ENCODE measurements at regions not wholly inside any gene's neighbourhood (a gene's known extent, or its start where the extent isn't known, plus 50 kb on each side); places are given as distances from the start of the nearest gene placed in this dataset.

- WGBS, 2 donors = 94 to 100% methylated on average over 1 of the region's 1 CpG
- Histone ChIP-seq H3K27me3 (no peaks in the 10 kb centered on the region), H3K36me3 (no peaks in the 10 kb centered on the region), H3K27ac (no peak overlapping the region), H3K4me3 (no peak overlapping the region), H3K9me3 (peaks cover 0 to 15% (median 5%) of the 10 kb centered on the region in 4 donors), H3K4me1 (no peaks in the 10 kb centered on the region)
- ATAC-seq (ENCODE audit: low FRiP score in 2 of 2) (peak in 1 of 2 donors; percentile 15), DNase-seq (no peak)
- no peak for TF ChIP-seq POLR2A (IDR thresholded peaks at IDR 0.05)
- no peak for TF ChIP-seq POLR2AphosphoS5 (IDR thresholded peaks at IDR 0.05)
These were observed 1049.1 kb downstream of the TRHDE start for GRCh38 chr12:73321319-73321718.

GRCh38 chr12:73321776-73322175 lies 1049.6 kb downstream of the TRHDE start:
- ATAC-seq (ENCODE audit: low FRiP score in 2 of 2) (no peak), DNase-seq (no peak)
- H3K36me3 ChIP-seq = no peaks in the 10 kb centered on the region
- WGBS, 2 donors = 91 to 95% methylated on average over 4 of the region's 4 CpGs
- TF ChIP-seq POLR2A (IDR thresholded peaks at IDR 0.05) = no peak
- TF ChIP-seq, protein P1, sequence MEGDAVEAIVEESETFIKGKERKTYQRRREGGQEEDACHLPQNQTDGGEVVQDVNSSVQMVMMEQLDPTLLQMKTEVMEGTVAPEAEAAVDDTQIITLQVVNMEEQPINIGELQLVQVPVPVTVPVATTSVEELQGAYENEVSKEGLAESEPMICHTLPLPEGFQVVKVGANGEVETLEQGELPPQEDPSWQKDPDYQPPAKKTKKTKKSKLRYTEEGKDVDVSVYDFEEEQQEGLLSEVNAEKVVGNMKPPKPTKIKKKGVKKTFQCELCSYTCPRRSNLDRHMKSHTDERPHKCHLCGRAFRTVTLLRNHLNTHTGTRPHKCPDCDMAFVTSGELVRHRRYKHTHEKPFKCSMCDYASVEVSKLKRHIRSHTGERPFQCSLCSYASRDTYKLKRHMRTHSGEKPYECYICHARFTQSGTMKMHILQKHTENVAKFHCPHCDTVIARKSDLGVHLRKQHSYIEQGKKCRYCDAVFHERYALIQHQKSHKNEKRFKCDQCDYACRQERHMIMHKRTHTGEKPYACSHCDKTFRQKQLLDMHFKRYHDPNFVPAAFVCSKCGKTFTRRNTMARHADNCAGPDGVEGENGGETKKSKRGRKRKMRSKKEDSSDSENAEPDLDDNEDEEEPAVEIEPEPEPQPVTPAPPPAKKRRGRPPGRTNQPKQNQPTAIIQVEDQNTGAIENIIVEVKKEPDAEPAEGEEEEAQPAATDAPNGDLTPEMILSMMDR (IDR thresholded peaks at IDR 0.05) = no peak
- H3K27ac ChIP-seq = no peak overlapping the region
- H3K4me1 ChIP-seq = no peaks in the 10 kb centered on the region
- H3K4me3 ChIP-seq = no peak overlapping the region
- no peaks in the 10 kb centered on the region for H3K27me3 ChIP-seq
- H3K9me3 ChIP-seq = peaks cover 0 to 15% (median 5%) of the 10 kb centered on the region in 4 donors

- no peaks in the 10 kb centered on the region for H3K27me3 ChIP-seq
- no peak overlapping the region for H3K4me3 ChIP-seq
- no peak overlapping the region for H3K27ac ChIP-seq
- no peaks in the 10 kb centered on the region for H3K4me1 ChIP-seq
- ATAC-seq (ENCODE audit: low FRiP score in 2 of 2) (no peak), DNase-seq (no peak)
- TF ChIP-seq POLR2A (IDR thresholded peaks at IDR 0.05) (no peak), EP300 (IDR thresholded peaks at IDR 0.05) (no peak)
- TF ChIP-seq, protein P1 (IDR thresholded peaks at IDR 0.05) = no peak
- no peaks in the 10 kb centered on the region for H3K9me3 ChIP-seq
- WGBS, 2 donors = 69 to 73% methylated on average over 2 of the region's 2 CpGs
- no peaks in the 10 kb centered on the region for H3K36me3 ChIP-seq
These were observed 1058.6 kb downstream of the TRHDE start for GRCh38 chr12:73330584-73331351.

DNA sequence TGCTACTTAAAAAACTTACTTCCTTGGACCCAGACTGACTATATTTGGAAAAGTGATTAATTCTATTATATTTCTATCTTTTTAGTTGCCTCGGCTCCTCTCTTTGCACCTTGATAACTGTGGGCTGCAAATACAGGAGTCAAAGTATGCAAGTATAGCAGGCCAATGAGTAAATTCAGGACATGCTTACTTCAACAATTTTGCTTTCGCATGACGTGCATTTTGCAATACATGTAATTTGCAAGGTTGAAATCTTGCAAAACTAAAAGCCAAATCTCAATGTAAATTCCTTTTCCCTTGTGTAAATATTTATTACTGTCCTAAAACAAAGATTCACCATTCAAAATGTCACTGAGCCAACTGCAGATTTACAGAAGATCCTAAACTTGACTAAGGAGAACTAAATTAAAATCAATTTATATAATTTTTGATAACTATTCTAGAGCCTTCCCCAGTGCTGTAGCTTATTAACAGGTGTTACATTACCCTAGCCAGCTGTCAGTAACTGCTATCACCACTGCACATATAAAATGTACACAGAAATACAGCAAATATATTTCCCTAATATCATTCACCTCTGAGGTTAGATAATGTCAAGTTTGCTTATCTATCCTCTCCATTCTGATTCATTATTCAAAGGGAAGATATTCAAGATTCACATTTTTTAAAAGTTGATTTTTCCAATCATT lies 1069.5 kb downstream of the TRHDE start:
- Histone ChIP-seq H3K4me1 (no peaks in the 10 kb centered on the region), H3K27me3 (no peaks in the 10 kb centered on the region), H3K9me3 (no peaks in the 10 kb centered on the region), H3K4me3 (no peak overlapping the region), H3K36me3 (no peaks in the 10 kb centered on the region), H3K27ac (no peak overlapping the region)
- WGBS, 2 donors = 56 to 58% methylated on average over 3 of the region's 3 CpGs
- ATAC-seq (ENCODE audit: low FRiP score in 2 of 2) = no peak
- DNase-seq = no peak
- TF ChIP-seq POLR2A (IDR thresholded peaks at IDR 0.05) (no peak), EP300 (IDR thresholded peaks at IDR 0.05) (no peak), POLR2AphosphoS5 (IDR thresholded peaks at IDR 0.05) (no peak)
- TF ChIP-seq, protein P1 (IDR thresholded peaks at IDR 0.05) = no peak

DNA sequence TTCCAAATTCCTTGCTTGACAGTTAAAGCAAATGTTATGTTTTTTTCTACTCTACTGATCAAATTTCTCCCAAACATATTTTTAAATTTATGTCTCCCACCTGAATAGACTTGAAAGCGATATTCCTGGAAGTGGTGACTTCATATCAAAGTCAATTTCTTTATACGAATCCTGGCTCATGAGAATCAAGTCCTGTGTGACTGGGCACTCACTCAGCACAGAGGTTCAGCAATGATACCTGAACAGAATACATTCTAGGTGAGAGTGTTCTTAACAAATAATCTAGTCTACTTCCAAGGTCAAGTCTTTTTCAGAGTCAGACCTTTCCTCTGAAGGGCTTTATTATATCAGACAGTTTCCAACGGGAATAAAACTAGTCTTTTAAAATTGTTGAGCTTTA lies 1070.6 kb downstream of the TRHDE start:
- Histone ChIP-seq H3K27ac (no peak overlapping the region), H3K9me3 (no peaks in the 10 kb centered on the region), H3K4me1 (no peaks in the 10 kb centered on the region), H3K36me3 (no peaks in the 10 kb centered on the region), H3K27me3 (no peaks in the 10 kb centered on the region), H3K4me3 (no peak overlapping the region)
- DNase-seq (no peak), ATAC-seq (ENCODE audit: low FRiP score in 2 of 2) (no peak)
- TF ChIP-seq EP300 (IDR thresholded peaks at IDR 0.05) = no peak
- TF ChIP-seq POLR2AphosphoS5 (IDR thresholded peaks at IDR 0.05) = no peak
- TF ChIP-seq, protein P1 (IDR thresholded peaks at IDR 0.05) = no peak
- no peak for TF ChIP-seq POLR2A (IDR thresholded peaks at IDR 0.05)
- WGBS, 2 donors = 77 to 80% methylated on average over 3 of the region's 3 CpGs
